ENCODE measurements at regions not wholly inside any gene's neighbourhood (a gene's known extent, or its start where the extent isn't known, plus 50 kb on each side); places are given as distances from the start of the nearest gene placed in this dataset.

DNA sequence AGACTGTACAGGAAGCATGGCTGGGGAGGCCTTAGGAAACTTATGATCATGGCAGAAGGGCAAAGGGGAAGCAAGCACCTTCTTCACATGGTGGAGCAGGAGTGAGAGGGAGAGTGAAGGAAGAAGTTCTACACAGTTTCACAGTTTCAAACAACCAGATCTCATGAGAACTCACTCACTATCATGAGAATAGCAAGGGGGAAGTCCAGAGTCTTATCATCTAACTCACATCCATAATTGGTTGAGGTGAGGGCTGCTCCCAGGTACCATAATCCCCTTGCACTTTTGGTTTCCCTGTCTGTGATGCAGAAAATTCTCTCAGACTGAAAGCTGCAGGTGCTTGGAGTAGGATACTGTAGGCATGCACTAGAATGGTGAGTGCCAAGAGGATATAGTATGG lies 233.8 kb upstream of the CPEB2 start:
- no peak overlapping the region for H2BK5ac ChIP-seq (ENCODE audit: insufficient read length, low read length)
- no peak overlapping the region for H2AK5ac ChIP-seq (ENCODE audit: insufficient read length, low read length)
- H3K9me3 ChIP-seq (ENCODE audit: control insufficient read depth, low read depth, low read length), result no peaks in the 10 kb centered on the region
- no peak overlapping the region for H2BK120ac ChIP-seq (ENCODE audit: low read depth, low read length, poor library complexity, severe bottlenecking)
- no peaks in the 10 kb centered on the region for H3K79me1 ChIP-seq (ENCODE audit: insufficient read depth, low read depth, low read length, poor library complexity, severe bottlenecking)
- H2BK15ac ChIP-seq (ENCODE audit: low read depth, low read length), result no peak overlapping the region
- no peaks in the 10 kb centered on the region; a peak in 1 of 7 replicates for H3K36me3 Mint-ChIP-seq (ENCODE audit: insufficient read depth in 1 of 3, low read depth in 3 of 3)
- no peak overlapping the region for H3K4me2 ChIP-seq (ENCODE audit: insufficient read depth, insufficient read length, low read length)
- peaks cover 0 to 2% of the 10 kb centered on the region in 2 experiments; a peak in 2 of 5 replicates for H3K9me3 Mint-ChIP-seq
- H4K20me1 ChIP-seq (ENCODE audit: control insufficient read depth, insufficient read depth, insufficient read length), result no peaks in the 10 kb centered on the region
- no peaks in the 10 kb centered on the region for H3K23me2 ChIP-seq (ENCODE audit: insufficient read length, low read depth, low read length, poor library complexity, severe bottlenecking)
- no peak overlapping the region for H3K56ac ChIP-seq (ENCODE audit: insufficient read length, low read depth, low read length)
- no peak overlapping the region for H3K14ac ChIP-seq (ENCODE audit: insufficient read depth, low read length)
- no peak overlapping the region for H4K91ac ChIP-seq (ENCODE audit: insufficient read length, low read depth, low read length)
- no peaks in the 10 kb centered on the region for H3K79me2 ChIP-seq (ENCODE audit: insufficient read depth, low read length)
- no peak overlapping the region for H3K9ac ChIP-seq (ENCODE audit: extremely low read depth, insufficient read length, low read length)
- H3K4me1 ChIP-seq (ENCODE audit: insufficient read depth, low read length), result no peaks in the 10 kb centered on the region
- H2BK12ac ChIP-seq (ENCODE audit: insufficient read length, low read depth, low read length), result no peak overlapping the region
- no peaks in the 10 kb centered on the region for H3K27me3 ChIP-seq (ENCODE audit: insufficient read depth, low read length)
- no peak overlapping the region for H3T11ph ChIP-seq (ENCODE audit: low read length)
- no peak overlapping the region for H3K27ac Mint-ChIP-seq
- H3K23ac ChIP-seq (ENCODE audit: insufficient read length, low read depth, low read length), result no peak overlapping the region
- peaks cover 54% of the 10 kb centered on the region for H3K27me3 Mint-ChIP-seq (ENCODE audit: low read depth)
- H2BK20ac ChIP-seq (ENCODE audit: low read depth, low read length, poor library complexity, severe bottlenecking), result no peak overlapping the region
- no peak overlapping the region for H3K4ac ChIP-seq (ENCODE audit: low read depth, low read length)
- no peak overlapping the region for H4K5ac ChIP-seq (ENCODE audit: insufficient read length, low read depth, low read length)
- H3K18ac ChIP-seq (ENCODE audit: insufficient read length, low read depth, low read length), result no peak overlapping the region
- H4K8ac ChIP-seq (replicated peaks; ENCODE audit: insufficient read length, low read depth, low read length), result no peak overlapping the region
- DNase-seq, result no peak
- H3K27ac ChIP-seq (ENCODE audit: insufficient read length, low read depth, low read length), result no peak overlapping the region
- no peak overlapping the region for H2AFZ ChIP-seq (ENCODE audit: low read length)
- peaks cover 0 to 5% of the 10 kb centered on the region in 2 experiments; a peak in 2 of 4 replicates for H3K4me1 Mint-ChIP-seq
- TF ChIP-seq, protein P1, sequence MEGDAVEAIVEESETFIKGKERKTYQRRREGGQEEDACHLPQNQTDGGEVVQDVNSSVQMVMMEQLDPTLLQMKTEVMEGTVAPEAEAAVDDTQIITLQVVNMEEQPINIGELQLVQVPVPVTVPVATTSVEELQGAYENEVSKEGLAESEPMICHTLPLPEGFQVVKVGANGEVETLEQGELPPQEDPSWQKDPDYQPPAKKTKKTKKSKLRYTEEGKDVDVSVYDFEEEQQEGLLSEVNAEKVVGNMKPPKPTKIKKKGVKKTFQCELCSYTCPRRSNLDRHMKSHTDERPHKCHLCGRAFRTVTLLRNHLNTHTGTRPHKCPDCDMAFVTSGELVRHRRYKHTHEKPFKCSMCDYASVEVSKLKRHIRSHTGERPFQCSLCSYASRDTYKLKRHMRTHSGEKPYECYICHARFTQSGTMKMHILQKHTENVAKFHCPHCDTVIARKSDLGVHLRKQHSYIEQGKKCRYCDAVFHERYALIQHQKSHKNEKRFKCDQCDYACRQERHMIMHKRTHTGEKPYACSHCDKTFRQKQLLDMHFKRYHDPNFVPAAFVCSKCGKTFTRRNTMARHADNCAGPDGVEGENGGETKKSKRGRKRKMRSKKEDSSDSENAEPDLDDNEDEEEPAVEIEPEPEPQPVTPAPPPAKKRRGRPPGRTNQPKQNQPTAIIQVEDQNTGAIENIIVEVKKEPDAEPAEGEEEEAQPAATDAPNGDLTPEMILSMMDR (conservative IDR thresholded peaks at IDR 0.05), result no peak
- no peak overlapping the region for H3K4me3 Mint-ChIP-seq

Measured in H9 (cell line).